ENCODE measurements at regions not wholly inside any gene's neighbourhood (a gene's known extent, or its start where the extent isn't known, plus 50 kb on each side); places are given as distances from the start of the nearest gene placed in this dataset.

DNA sequence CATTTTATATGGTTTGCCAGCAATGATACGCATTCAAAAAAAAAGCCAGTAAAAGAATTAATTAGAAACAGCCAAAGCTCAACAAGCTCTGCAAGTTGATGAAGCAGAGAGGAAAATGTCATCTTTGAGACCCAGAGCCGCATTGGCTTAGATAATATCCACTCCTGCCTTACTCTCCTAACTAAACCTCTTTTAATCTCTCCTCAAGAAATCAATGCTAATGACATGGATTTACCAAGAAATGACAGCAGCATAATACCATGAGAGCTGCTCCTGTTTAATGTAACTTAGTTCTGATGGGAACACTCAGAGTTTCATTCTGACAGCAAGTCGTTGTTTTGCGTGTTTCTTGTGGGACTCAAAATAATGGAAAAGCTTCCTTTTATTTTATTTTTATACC is 1099.4 kb upstream of the PIK3C3 start:
- H3K4me3 ChIP-seq, result no peak overlapping the region
- no peaks in the 10 kb centered on the region for H3K27me3 ChIP-seq (replicated peaks)
- DNase-seq (ENCODE audit: low read depth in 1 of 2, low spot score in 2 of 2), result no peak
- no peaks in the 10 kb centered on the region; the same call in 1 of the 2 replicates for H3K9me3 ChIP-seq (replicated peaks)
- H3K36me3 ChIP-seq, result no peaks in the 10 kb centered on the region
- no peak overlapping the region for H3K27ac ChIP-seq
- H3K4me1 ChIP-seq (replicated peaks), result no peaks in the 10 kb centered on the region

DNA sequence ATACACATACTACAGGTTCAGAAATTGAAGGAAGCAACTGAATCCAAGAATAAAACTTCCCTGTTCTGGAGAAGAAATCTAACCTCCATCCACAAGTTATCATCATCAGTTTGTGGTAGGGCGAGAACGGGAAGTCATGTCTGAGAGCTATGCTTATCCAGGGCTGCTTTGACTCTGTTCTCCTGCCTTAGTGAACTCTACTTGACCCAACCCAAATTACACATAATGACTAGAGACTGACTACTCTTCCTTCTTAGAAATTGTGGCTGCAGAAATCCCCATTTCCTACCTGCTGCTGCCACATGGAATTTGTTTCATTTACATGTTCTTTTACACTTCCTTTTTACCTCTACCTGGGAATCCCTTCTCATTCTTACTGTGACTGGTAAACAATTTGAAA is 1102.6 kb upstream of the PIK3C3 start:
- H3K9me3 ChIP-seq (replicated peaks), result no peaks in the 10 kb centered on the region
- no peaks in the 10 kb centered on the region for H3K27me3 ChIP-seq (replicated peaks)
- no peaks in the 10 kb centered on the region for H3K36me3 ChIP-seq
- DNase-seq (ENCODE audit: low read depth in 1 of 2, low spot score in 2 of 2), result no peak
- no peaks in the 10 kb centered on the region for H3K4me1 ChIP-seq (replicated peaks)
- H3K4me3 ChIP-seq, result no peak overlapping the region
- H3K27ac ChIP-seq, result no peak overlapping the region

DNA sequence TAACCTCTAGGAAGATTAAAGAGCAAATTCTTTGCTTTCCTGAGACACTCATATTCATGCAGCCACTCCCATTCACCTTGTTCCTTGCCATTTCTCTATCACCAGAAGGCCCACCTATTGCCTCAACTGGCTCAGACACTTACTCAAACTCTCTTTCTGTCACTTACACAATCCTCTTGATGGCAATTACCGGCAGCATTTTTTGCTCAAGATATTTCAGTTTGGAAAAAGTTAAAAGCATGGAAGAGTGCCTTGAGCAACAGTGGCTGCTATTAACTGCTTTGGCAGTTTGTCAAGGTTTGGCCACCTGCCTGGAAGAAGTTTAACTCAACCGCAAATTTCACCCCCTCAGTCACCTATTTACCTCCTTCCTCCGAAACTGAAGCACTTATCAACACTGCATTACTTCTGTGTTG is 1104.0 kb upstream of the PIK3C3 start:
- Histone ChIP-seq H3K27ac (no peak overlapping the region), H3K36me3 (no peaks in the 10 kb centered on the region), H3K4me3 (no peak overlapping the region), H3K9me3 (replicated peaks) (no peaks in the 10 kb centered on the region), H3K27me3 (replicated peaks) (no peaks in the 10 kb centered on the region), H3K4me1 (replicated peaks) (no peaks in the 10 kb centered on the region)
- no peak for DNase-seq (ENCODE audit: low read depth in 1 of 2, low spot score in 2 of 2)

DNA sequence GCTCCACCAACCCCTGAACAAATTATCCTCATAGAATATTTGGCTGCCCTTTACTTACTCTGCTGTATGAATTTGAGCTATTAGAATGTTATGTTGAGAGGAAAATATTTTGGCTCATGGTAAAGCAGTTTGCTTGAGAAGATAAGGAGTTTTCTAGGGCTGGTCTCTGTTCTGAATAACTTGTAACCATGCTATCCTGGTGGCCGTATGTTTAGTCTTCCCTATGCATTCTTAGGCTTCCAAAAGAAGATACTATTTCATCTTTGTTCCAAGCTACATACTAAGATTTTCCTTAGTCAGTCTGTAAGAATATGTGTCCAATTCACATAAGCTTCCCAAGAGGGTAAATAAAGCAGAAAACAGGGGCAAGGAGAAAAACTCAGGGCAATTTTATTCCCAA is 1105.1 kb upstream of the PIK3C3 start:
- Histone ChIP-seq H3K9me3 (replicated peaks) (no peaks in the 10 kb centered on the region), H3K27ac (no peak overlapping the region), H3K4me1 (replicated peaks) (no peaks in the 10 kb centered on the region), H3K36me3 (no peaks in the 10 kb centered on the region), H3K27me3 (replicated peaks) (no peaks in the 10 kb centered on the region), H3K4me3 (no peak overlapping the region)
- no peak for DNase-seq (ENCODE audit: low read depth in 1 of 2, low spot score in 2 of 2)

DNA sequence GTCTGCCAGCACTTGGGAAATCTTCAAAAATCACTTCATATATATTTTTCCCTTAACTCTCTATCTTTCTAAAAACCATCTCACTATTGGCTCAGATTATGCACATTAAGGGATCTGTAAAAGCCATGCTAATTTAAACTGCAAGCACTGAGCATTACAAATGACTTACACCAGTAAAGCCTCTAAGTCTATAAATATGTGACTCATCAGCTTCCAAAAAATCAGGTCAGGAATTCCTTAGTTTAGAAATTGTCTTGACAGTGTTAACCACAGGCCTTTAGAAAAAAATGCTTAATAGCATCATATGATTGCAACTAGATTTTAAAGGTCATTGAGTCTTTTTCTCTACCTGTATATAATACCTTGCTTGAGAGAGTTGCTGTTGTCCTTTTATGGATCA is 1113.6 kb upstream of the PIK3C3 start:
- DNase-seq (ENCODE audit: low read depth in 1 of 2, low spot score in 2 of 2), result no peak
- H3K36me3 ChIP-seq, result no peaks in the 10 kb centered on the region
- H3K9me3 ChIP-seq (replicated peaks), result no peaks in the 10 kb centered on the region
- no peaks in the 10 kb centered on the region for H3K27me3 ChIP-seq (replicated peaks)
- no peaks in the 10 kb centered on the region for H3K4me1 ChIP-seq (replicated peaks)
- H3K4me3 ChIP-seq, result no peak overlapping the region
- H3K27ac ChIP-seq, result no peak overlapping the region

DNA sequence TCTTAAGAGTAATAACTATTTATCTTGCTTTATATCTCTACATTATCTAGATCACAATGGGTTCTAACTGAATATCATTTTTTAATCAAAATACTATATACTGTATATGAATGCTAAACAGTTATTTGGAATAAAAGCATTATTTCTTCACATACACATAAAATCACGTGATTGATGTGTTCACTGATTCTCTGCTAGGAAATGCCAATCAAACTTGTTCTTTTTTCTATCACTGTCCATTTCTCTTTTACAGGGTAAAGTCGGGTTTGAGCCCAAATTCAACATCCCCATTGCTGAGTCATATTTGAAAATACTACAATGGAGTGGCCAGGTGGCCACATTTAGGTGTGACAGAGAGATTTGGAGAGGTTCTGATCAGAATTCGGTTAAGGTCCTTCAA is 1114.0 kb upstream of the PIK3C3 start:
- H3K36me3 ChIP-seq, result no peaks in the 10 kb centered on the region
- no peak overlapping the region for H3K27ac ChIP-seq
- H3K9me3 ChIP-seq (replicated peaks), result no peaks in the 10 kb centered on the region
- no peak for DNase-seq (ENCODE audit: low read depth in 1 of 2, low spot score in 2 of 2)
- H3K27me3 ChIP-seq (replicated peaks), result no peaks in the 10 kb centered on the region
- no peak overlapping the region for H3K4me3 ChIP-seq
- H3K4me1 ChIP-seq (replicated peaks), result no peaks in the 10 kb centered on the region

DNA sequence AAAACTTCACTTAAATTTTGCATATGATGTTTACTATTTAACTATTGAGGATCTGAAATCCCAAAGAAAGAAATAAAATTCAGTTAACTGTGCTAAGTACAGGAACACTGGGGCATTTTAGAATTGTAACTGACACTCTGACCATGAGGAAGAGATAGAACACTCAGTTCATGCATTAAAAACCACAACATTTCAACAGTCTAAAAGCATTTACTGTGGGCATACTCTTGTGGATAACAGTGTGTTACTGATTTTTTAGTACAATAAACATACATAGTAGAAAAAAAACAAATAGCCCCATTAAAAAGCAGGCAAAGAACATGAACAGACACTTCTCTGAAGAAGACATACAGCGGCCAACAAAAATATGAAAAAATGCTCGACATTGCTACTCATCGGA is 1122.7 kb upstream of the PIK3C3 start:
- Histone ChIP-seq H3K4me3 (no peak overlapping the region), H3K27ac (no peak overlapping the region), H3K27me3 (replicated peaks) (no peaks in the 10 kb centered on the region), H3K4me1 (replicated peaks) (no peaks in the 10 kb centered on the region), H3K9me3 (replicated peaks) (no peaks in the 10 kb centered on the region), H3K36me3 (no peaks in the 10 kb centered on the region)
- no peak for DNase-seq (ENCODE audit: low read depth in 1 of 2, low spot score in 2 of 2)

DNA sequence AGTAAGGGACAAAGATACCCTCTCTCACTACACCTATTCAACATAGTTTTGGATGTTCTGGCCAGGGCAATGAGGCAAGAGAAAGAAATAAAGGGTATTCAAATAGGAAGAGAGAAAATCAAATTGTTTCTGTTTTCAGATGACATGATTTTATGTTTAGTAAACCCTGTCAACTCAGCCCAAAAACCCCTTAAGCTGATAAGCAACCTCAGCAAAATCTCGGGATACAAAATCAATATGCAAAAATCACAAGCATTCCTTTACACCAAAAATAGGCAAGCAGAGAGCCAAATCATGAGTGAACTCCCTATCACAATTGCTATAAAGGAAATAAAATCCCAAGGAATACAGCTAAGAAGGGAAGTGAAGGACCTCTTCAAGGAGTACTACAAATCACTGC is 1130.7 kb upstream of the PIK3C3 start:
- DNase-seq (ENCODE audit: low read depth in 1 of 2, low spot score in 2 of 2), result no peak
- no peaks in the 10 kb centered on the region for H3K4me1 ChIP-seq (replicated peaks)
- H3K27me3 ChIP-seq (replicated peaks), result no peaks in the 10 kb centered on the region
- H3K36me3 ChIP-seq, result no peaks in the 10 kb centered on the region
- H3K4me3 ChIP-seq, result no peak overlapping the region
- no peaks in the 10 kb centered on the region for H3K9me3 ChIP-seq (replicated peaks)
- no peak overlapping the region for H3K27ac ChIP-seq

DNA sequence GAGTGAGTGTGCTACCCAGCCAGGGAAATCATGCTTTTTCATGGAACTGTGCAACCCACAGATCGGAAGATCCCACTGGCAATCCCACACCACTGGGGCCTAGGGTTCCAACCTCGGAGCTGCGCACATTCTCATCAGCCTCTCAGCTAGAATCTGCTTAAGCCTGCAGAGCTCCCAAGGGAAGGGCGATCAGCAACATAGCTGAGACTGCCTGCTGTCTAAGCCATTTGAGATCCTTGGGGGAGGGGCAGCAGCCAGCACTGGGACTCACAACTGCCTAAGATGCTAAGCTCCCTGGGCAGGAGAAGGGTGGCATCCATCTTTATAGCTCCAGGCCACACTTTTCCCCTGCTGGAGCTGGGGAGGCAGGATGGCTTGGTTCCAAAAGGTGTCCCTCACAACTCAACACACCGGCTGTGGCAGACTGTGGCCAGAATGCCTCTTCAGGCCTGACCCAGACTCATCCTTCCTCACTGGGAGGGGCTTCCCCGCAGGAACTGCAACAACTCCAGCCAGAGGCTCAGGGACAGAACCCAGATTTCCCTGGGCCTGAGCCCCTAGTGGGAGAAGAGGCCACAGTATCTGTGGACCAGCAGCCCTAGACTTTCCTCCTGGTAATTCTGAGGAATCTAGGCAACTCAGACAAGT is 1133.3 kb upstream of the PIK3C3 start:
- Histone ChIP-seq H3K4me3 (no peak overlapping the region), H3K36me3 (no peaks in the 10 kb centered on the region), H3K27me3 (replicated peaks) (no peaks in the 10 kb centered on the region), H3K27ac (no peak overlapping the region), H3K4me1 (replicated peaks) (no peaks in the 10 kb centered on the region), H3K9me3 (replicated peaks) (no peaks in the 10 kb centered on the region)
- no peak for DNase-seq (ENCODE audit: low read depth in 1 of 2, low spot score in 2 of 2)

DNA sequence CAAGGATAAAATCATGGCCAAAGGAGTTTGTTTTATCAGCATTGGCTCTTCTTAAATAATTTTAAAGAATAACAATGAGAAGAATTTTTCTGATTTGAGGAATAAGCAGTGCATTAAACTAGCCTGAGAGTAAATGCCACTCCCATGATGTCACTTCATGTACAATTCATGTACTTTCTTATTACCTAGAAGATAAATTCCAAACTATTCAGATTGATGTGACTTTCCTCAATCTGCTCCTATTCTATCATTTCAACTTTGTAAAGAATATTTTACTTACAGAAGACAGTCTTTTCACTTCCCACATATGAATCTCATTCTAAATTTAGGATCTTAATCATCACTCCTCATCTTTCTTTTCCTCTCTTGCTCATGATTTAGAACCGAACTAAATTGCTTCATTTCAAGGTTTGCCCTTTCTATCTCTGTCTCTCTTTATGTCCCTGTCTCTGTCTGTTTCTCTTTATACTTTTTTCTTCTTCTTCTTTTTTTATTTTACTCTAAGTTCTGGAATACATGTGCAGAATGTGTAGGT is 1142.0 kb upstream of the PIK3C3 start:
- H3K27me3 ChIP-seq (replicated peaks), result no peaks in the 10 kb centered on the region
- H3K27ac ChIP-seq, result no peak overlapping the region
- H3K4me3 ChIP-seq, result no peak overlapping the region
- no peaks in the 10 kb centered on the region for H3K4me1 ChIP-seq (replicated peaks)
- H3K36me3 ChIP-seq, result no peaks in the 10 kb centered on the region
- no peak for DNase-seq (ENCODE audit: low read depth in 1 of 2, low spot score in 2 of 2)
- H3K9me3 ChIP-seq (replicated peaks), result no peaks in the 10 kb centered on the region

DNA sequence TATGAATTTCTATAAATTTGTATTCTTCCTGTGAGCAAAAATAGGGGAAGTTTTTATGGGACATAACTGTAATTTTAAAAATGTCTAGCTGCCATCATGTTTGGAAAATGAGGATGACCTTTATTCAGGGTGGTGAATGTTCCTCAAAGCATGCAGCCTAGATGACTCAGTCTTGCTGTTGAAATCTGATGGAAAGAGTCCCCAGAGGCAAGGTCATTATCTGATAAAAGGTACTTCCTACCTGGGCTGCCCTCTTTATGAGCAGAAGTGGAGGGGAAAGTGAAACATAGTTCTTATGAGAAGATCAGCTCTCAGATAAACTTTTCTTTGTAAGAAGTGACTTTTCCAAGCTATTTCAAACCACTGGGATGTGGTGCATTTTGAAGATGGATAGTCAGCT is 1144.7 kb upstream of the PIK3C3 start:
- no peak overlapping the region for H3K4me3 ChIP-seq
- DNase-seq (ENCODE audit: low read depth in 1 of 2, low spot score in 2 of 2), result no peak
- no peak overlapping the region for H3K27ac ChIP-seq
- no peaks in the 10 kb centered on the region for H3K4me1 ChIP-seq (replicated peaks)
- H3K27me3 ChIP-seq (replicated peaks), result no peaks in the 10 kb centered on the region
- H3K9me3 ChIP-seq (replicated peaks), result no peaks in the 10 kb centered on the region
- H3K36me3 ChIP-seq, result no peaks in the 10 kb centered on the region

DNA sequence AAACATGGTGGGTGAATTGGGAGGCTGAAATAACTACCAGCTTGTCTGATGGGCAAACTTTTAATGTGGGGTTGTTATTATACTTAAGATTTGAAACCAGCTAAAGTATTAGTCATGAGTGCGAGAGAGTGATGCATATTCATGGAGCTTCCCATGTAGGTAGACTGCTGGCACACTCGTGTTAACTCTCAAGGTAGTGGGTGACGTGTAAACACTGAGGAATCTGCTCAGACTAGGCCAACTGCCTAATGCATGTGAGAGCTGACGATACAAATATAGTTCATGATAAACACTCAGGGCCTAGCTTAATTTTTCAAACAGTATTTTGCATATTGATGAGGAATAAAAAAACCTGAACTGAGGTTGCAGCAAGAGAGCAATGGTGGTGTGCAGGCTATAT is 1165.7 kb upstream of the PIK3C3 start:
- no peaks in the 10 kb centered on the region for H3K36me3 ChIP-seq
- no peak overlapping the region for H3K27ac ChIP-seq
- no peaks in the 10 kb centered on the region for H3K27me3 ChIP-seq (replicated peaks)
- no peaks in the 10 kb centered on the region for H3K4me1 ChIP-seq (replicated peaks)
- H3K4me3 ChIP-seq, result no peak overlapping the region
- no peak for DNase-seq (ENCODE audit: low read depth in 1 of 2, low spot score in 2 of 2)
- no peaks in the 10 kb centered on the region for H3K9me3 ChIP-seq (replicated peaks)

DNA sequence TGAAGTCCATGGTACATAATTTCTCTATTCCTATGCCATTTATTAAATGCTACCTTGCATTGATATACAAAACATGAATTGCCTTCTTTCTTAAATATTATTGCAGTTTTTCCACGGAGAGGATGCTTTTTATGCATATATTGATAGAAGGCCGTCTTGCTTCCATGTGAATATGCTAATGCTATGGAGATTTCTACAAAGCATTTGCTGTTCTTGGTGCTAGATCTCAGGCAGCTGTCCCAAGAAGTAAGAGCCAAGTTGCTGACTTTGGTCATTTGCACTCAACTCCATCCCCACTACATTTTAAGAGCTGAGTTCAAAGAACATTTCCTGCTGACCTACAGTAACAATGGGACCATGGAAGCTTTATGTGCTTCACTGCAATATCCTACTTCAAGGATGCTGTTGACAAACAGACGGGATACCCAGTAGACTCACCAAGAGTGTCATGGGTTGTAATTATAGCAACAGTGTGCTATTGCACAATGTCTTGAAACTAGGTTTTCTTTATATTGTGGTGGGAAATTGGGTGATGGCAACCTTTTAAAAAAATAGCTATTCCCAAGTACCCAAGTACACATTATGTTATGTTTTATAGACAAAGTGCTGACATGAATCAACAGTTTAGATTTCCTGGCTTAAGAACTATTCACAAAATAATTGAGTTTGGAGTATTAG is 1172.4 kb upstream of the PIK3C3 start:
- no peak overlapping the region for H3K4me3 ChIP-seq
- H3K9me3 ChIP-seq (replicated peaks), result no peaks in the 10 kb centered on the region
- no peaks in the 10 kb centered on the region for H3K4me1 ChIP-seq (replicated peaks)
- no peaks in the 10 kb centered on the region for H3K27me3 ChIP-seq (replicated peaks)
- no peak for DNase-seq (ENCODE audit: low read depth in 1 of 2, low spot score in 2 of 2)
- no peaks in the 10 kb centered on the region for H3K36me3 ChIP-seq
- H3K27ac ChIP-seq, result no peak overlapping the region

DNA sequence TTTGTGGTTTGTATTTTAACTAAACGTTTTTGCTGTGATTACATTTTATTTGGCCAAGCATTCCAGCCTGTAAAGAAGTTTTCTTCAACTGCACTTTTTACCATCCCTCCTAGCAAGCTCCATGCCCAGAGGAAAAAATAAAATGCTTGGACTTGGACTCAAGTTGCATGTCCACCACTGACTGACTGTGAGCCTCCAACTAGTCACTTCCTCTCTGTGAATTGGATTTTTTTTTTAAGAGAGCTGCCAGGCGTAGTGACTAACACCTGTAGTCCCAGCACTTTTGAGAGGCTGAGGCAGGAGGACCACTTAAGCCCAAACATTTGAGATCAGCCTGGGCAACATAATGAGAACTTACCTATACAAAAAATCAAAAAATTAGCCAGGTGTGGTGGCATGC is 1185.2 kb upstream of the PIK3C3 start:
- H3K4me1 ChIP-seq (replicated peaks), result no peaks in the 10 kb centered on the region
- no peak for DNase-seq (ENCODE audit: low read depth in 1 of 2, low spot score in 2 of 2)

DNA sequence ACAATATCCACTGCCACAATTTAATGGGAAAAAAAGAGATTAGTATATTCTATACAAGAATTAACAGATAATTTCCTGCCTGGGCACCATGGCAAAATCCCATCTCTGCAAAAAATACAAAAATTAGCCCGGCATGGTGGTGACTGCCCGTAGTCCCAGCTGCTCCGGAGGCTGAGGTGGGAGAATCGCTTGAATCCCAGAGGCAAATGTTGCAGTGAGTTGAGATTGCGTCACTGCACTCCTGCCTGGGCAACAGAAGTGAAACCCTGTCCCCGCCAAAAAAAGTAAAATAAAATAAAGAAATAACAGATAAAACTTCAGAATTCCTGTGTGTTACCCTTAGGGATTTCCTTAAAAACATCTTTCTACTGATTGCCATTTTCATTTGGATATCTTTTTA is 1194.8 kb upstream of the PIK3C3 start:
- H3K9me3 ChIP-seq (replicated peaks), result no peaks in the 10 kb centered on the region
- H3K4me1 ChIP-seq (replicated peaks), result no peaks in the 10 kb centered on the region
- H3K36me3 ChIP-seq, result no peaks in the 10 kb centered on the region
- no peak for DNase-seq (ENCODE audit: low read depth in 1 of 2, low spot score in 2 of 2)
- H3K27ac ChIP-seq, result no peak overlapping the region
- H3K4me3 ChIP-seq, result no peak overlapping the region
- H3K27me3 ChIP-seq (replicated peaks), result no peaks in the 10 kb centered on the region

More for the DNA sequence above, 1185.2 kb upstream of the PIK3C3 start:
- no peaks in the 10 kb centered on the region for H3K9me3 ChIP-seq (replicated peaks)
- no peak overlapping the region for H3K4me3 ChIP-seq
- H3K27me3 ChIP-seq (replicated peaks), result no peaks in the 10 kb centered on the region
- no peak overlapping the region for H3K27ac ChIP-seq
- H3K36me3 ChIP-seq, result no peaks in the 10 kb centered on the region
